ENCODE measurements at regions not wholly inside any gene's neighbourhood (a gene's known extent, or its start where the extent isn't known, plus 50 kb on each side); places are given as distances from the start of the nearest gene placed in this dataset.

- ChIA-PET POLR2A (ENCODE audit: low non-redundant PET) (interaction anchor here (0.6 kb wide), 1 partner anchor 494 kb away, joined by 3 read pairs; no protein-coding TSS in a partner anchor), CTCF (no interaction called here)
- Histone ChIP-seq H3K9me3 (ENCODE audit: low read depth, low read length, poor library complexity, severe bottlenecking) (no peaks in the 10 kb centered on the region), H3K27me3 (replicated peaks; ENCODE audit: insufficient read depth, low read depth, low read length, poor library complexity) (no peaks in the 10 kb centered on the region), H3K4me3 (ENCODE audit: low read depth, low read length, poor library complexity, severe bottlenecking) (no peak overlapping the region), H3K27ac (ENCODE audit: low read depth, low read length, poor library complexity, severe bottlenecking) (no peak overlapping the region), H3K36me3 (ENCODE audit: insufficient read depth, low read length, poor library complexity, severe bottlenecking) (no peaks in the 10 kb centered on the region), H3K4me1 (ENCODE audit: insufficient read depth, low read length, poor library complexity, severe bottlenecking) (no peaks in the 10 kb centered on the region)
- DNase-seq (ENCODE audit: low spot score): no peak
- TF ChIP-seq CTCF (conservative IDR thresholded peaks at IDR 0.05; ENCODE audit: low read depth, low read length) (no peak), EZH2 (IDR thresholded peaks at IDR 0.05; ENCODE audit: borderline replicate concordance, low read depth, low read length, poor library complexity, severe bottlenecking) (no peak)
- intact Hi-C loops (cut with micrococcal nuclease; ENCODE audit: unreplicated experiment): no loop called here
- no TSS peak for BruUV-seq (replicated peaks)
Measured at GRCh38 chr5:143742951-143743350, 69.0 kb upstream of the HMHB1 start.

GRCh38 chr5:143741421-143741820 is 70.5 kb upstream of the HMHB1 start:
- intact Hi-C loops (cut with micrococcal nuclease; ENCODE audit: unreplicated experiment): no loop called here
- no peak for TF ChIP-seq CTCF (conservative IDR thresholded peaks at IDR 0.05; ENCODE audit: low read depth, low read length)
- no peak for TF ChIP-seq EZH2 (IDR thresholded peaks at IDR 0.05; ENCODE audit: borderline replicate concordance, low read depth, low read length, poor library complexity, severe bottlenecking)
- no peak for DNase-seq (ENCODE audit: low spot score)
- Histone ChIP-seq H3K36me3 (ENCODE audit: insufficient read depth, low read length, poor library complexity, severe bottlenecking) (no peaks in the 10 kb centered on the region), H3K27ac (ENCODE audit: low read depth, low read length, poor library complexity, severe bottlenecking) (no peak overlapping the region), H3K27me3 (replicated peaks; ENCODE audit: insufficient read depth, low read depth, low read length, poor library complexity) (no peaks in the 10 kb centered on the region), H3K4me1 (ENCODE audit: insufficient read depth, low read length, poor library complexity, severe bottlenecking) (no peaks in the 10 kb centered on the region), H3K9me3 (ENCODE audit: low read depth, low read length, poor library complexity, severe bottlenecking) (no peaks in the 10 kb centered on the region), H3K4me3 (ENCODE audit: low read depth, low read length, poor library complexity, severe bottlenecking) (no peak overlapping the region)
- ChIA-PET POLR2A (ENCODE audit: low non-redundant PET) (no interaction called here), CTCF (interaction anchor here (0.7 kb wide), 1 partner anchor 706 kb away, joined by 5 read pairs; no protein-coding TSS in a partner anchor)
- BruUV-seq (replicated peaks): no TSS peak

GRCh38 chr5:143740956-143741355 is 71.0 kb upstream of the HMHB1 start:
- no peak for DNase-seq (ENCODE audit: low spot score)
- intact Hi-C loops (cut with micrococcal nuclease; ENCODE audit: unreplicated experiment): no loop called here
- no TSS peak for BruUV-seq (replicated peaks)
- TF ChIP-seq CTCF (conservative IDR thresholded peaks at IDR 0.05; ENCODE audit: low read depth, low read length) (no peak), EZH2 (IDR thresholded peaks at IDR 0.05; ENCODE audit: borderline replicate concordance, low read depth, low read length, poor library complexity, severe bottlenecking) (no peak)
- CTCF ChIA-PET: interaction anchor here (0.7 kb wide), 1 partner anchor 707 kb away, joined by 5 read pairs; no protein-coding TSS in a partner anchor
- Histone ChIP-seq H3K4me1 (ENCODE audit: insufficient read depth, low read length, poor library complexity, severe bottlenecking) (no peaks in the 10 kb centered on the region), H3K4me3 (ENCODE audit: low read depth, low read length, poor library complexity, severe bottlenecking) (no peak overlapping the region), H3K9me3 (ENCODE audit: low read depth, low read length, poor library complexity, severe bottlenecking) (no peaks in the 10 kb centered on the region), H3K27me3 (replicated peaks; ENCODE audit: insufficient read depth, low read depth, low read length, poor library complexity) (no peaks in the 10 kb centered on the region), H3K27ac (ENCODE audit: low read depth, low read length, poor library complexity, severe bottlenecking) (no peak overlapping the region), H3K36me3 (ENCODE audit: insufficient read depth, low read length, poor library complexity, severe bottlenecking) (no peaks in the 10 kb centered on the region)
- POLR2A ChIA-PET (ENCODE audit: low non-redundant PET): no interaction called here
